Ovary (tissue), 3 donors: ENCODE measurements at regions not wholly inside any gene's neighbourhood (a gene's known extent, or its start where the extent isn't known, plus 50 kb on each side); places are given as distances from the start of the nearest gene placed in this dataset.

Experiments used
- CTCF ChIP-seq, 3 donors: fragments of 450-650 bp in 2 of 3; fragments of 200-600 bp in 1 of 3; IDR thresholded peaks; one replicate each; pipeline versions ENCODE4 v1.5.1 to v1.8.0; 2016 to 2022; ENCODE audit warnings: antibody characterized with exemption in 3 of 3, mild to moderate bottlenecking in 1 of 3
- EP300 ChIP-seq: sonication (generic); formaldehyde crosslinking; IDR thresholded peaks from one replicate; pipeline ENCODE4 v1.6.1; 2017; ENCODE audit warnings: antibody characterized with exemption
- POLR2A ChIP-seq: fragments of 450-650 bp; IDR thresholded peaks from one replicate; pipeline ENCODE4 v1.6.1; 2017; ENCODE audit warnings: antibody characterized with exemption, mild to moderate bottlenecking, moderate library complexity
- donor health status: DM: no; HTN: no; CAD: no.

GRCh38 chr14:79972230-79972629, 239.1 kb downstream of the DIO2 start:
- TF ChIP-seq CTCF (IDR thresholded peaks at IDR 0.05) (no peak), POLR2A (no peak), EP300 (no peak)
